Stimulated activated CD4-positive, alpha-beta T cell treated with anti-CD3 and anti-CD28 coated beads, Interleukin-4, amount 100 ng/mL, for 4 hours (primary cell): ENCODE measurements at regions not wholly inside any gene's neighbourhood (a gene's known extent, or its start where the extent isn't known, plus 50 kb on each side); places are given as distances from the start of the nearest gene placed in this dataset.
"Not testable (repeated sequence)": the region's sequence is repeated elsewhere in the genome, so short reads cannot be mapped to it uniquely, and the experiment has no call there.

Experiments
- DNase-seq, 2 experiments: peaks; one replicate each; pipeline ENCODE4 v3.0.0-alpha.2; 2020

- no peak for DNase-seq
Measured at GRCh38 chr2:54030806-54031205, 60.0 kb upstream of the PSME4 start.

DNA sequence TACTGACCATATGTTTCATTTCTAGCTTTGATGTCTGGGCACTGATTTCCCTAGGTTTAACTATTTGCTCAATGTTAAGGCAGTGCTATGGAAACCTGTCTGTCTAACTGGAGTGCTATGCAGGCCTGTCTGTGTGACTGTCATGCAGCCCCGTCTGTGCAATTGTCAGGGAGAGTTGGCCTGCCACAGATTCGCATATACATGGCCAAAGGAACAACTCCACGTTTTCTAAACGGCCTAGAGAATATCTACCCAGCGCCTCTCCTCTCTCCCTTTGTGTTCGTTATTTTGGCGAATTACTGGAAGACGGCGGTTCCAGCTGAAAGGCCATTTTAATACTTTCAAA is 59.6 kb upstream of the PSME4 start:
- no peak for DNase-seq

GRCh38 chr2:54029721-54030395 is 59.1 kb upstream of the PSME4 start:
- DNase-seq: no peak

GRCh38 chr2:54025463-54026075 is 54.8 kb upstream of the PSME4 start:
- not testable (repeated sequence) for DNase-seq

DNA sequence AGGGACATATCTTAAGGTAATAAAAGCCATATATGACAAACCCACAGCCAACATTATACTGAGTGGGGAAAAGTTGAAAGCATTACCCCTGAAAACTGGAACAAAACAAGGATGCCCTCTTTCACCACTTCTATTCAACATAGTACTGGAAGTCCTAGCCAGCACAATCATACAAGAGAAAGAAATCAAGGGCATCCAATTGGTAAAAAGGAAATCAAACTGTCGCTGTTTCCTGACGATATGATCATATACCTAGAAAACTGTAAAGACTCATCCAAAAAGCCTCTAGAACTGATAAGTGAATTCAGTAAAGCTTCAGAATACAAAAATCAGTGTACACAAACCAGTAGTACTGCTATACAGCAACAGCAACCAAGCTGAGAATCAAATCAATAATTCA is 53.8 kb upstream of the PSME4 start:
- DNase-seq: no peak

- DNase-seq: no peak
Measured at GRCh38 chr2:54021702-54022101, 50.9 kb upstream of the PSME4 start.

DNA sequence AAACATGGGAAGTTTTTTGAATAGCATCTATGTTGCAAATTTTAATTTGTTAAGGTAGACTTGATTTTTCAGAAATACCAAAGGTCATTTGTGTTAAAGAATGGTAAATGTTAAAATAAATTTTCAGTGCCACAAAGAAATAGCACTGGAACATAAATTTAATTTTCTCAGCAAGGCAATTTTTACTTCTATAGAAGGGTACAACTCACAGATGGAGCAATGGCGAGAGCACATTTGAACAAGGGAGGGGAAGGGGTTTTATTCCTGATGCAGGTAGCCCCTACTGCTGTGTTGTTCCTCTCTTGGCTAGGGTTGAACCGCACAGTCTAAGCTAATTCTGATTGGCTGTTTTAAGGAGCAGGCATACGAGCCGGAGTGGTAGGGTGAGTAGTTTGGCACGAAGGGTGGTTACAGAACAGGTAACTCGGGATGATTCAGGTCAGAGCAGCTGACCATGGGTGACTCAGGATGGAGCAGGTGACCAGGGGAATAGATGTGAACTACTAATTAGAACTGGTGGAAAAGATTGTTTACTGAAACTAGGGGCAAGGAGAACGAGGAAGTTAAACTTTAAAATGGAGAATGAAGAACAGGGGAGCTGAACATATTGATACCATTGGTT is 50.1 kb upstream of the PSME4 start:
- DNase-seq: no peak
